IgD-negative memory B cell (primary cell): ENCODE measurements at regions not wholly inside any gene's neighbourhood (a gene's known extent, or its start where the extent isn't known, plus 50 kb on each side); places are given as distances from the start of the nearest gene placed in this dataset.
A peak's percentile ranks its signal among the peaks of the same experiment; 100 is the strongest.
"Not testable (repeated sequence)": the region's sequence is repeated elsewhere in the genome, so short reads cannot be mapped to it uniquely, and the experiment has no call there.

Experiments used
- H3K27ac Mint-ChIP-seq, 3 donors: one replicate each; pipeline ENCODE4 v1.8.0; 2020 to 2022; ENCODE audit warnings: mild to moderate bottlenecking in 3 of 3, mixed read lengths in 3 of 3, moderate library complexity in 1 of 3
- H3K27me3 Mint-ChIP-seq: one replicate; pipeline ENCODE4 v1.8.0; 2021; ENCODE audit warnings: mixed read lengths
- H3K36me3 Mint-ChIP-seq: one replicate; pipeline ENCODE4 v1.8.0; 2020; ENCODE audit warnings: mild to moderate bottlenecking, mixed read lengths
- H3K4me1 Mint-ChIP-seq, 3 donors: one replicate each; pipeline ENCODE4 v1.8.0; 2020 to 2022; ENCODE audit warnings: mixed read lengths in 3 of 3, mild to moderate bottlenecking in 1 of 3
- H3K4me3 Mint-ChIP-seq, 4 donors: one replicate each; pipeline ENCODE4 v1.8.0; 2020 to 2022; ENCODE audit warnings: mild to moderate bottlenecking in 4 of 4, mixed read lengths in 4 of 4, moderate library complexity in 3 of 4
- H3K9me3 Mint-ChIP-seq, 3 donors: one replicate each; pipeline ENCODE4 v1.8.0; 2020 to 2021; ENCODE audit warnings: mixed read lengths in 3 of 3, mild to moderate bottlenecking in 1 of 3

DNA sequence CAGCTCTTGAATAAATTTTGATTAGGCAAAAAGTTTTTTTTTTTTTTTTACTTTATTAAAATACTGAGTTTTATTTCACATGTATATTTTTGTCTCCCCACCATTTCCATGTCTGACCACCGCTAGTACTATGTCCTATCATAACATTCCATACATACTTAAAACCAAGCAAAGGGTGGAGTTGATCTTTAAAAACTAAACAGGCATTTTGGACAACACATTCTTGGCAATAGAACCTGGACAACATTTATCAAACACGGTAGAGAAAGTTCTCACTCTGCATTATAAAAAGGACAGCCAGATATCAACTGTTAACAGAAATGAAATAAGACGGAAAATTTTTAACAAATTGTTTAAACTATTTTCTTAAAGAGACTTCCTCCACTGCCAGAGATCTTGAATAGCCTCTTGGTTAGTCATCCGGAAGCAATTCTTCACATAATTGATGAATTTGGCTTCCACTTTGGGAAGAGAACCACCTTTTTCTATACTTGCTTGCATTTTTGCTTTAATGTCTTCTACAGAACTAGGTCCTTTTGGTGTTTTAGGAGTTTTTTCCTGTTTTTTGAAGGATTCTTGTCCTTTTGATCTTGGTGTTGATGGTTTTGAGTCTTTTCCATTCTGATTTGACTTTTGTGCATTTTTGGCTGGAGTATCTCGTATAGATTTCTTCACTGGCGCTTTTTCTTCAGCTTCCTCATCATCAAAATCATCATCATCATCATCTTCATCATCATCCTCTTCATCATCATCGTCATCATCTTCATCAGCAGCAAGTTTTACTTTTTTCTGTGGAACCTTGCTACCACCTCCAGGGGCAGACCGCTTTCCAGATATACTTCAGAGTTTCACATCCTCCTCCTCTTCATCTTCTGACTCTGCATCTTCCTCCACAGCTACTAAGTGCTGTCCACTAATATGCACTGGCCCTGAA, 58.7 kb downstream of the POU5F2 start:
- H3K27ac Mint-ChIP-seq: not testable (repeated sequence)

DNA sequence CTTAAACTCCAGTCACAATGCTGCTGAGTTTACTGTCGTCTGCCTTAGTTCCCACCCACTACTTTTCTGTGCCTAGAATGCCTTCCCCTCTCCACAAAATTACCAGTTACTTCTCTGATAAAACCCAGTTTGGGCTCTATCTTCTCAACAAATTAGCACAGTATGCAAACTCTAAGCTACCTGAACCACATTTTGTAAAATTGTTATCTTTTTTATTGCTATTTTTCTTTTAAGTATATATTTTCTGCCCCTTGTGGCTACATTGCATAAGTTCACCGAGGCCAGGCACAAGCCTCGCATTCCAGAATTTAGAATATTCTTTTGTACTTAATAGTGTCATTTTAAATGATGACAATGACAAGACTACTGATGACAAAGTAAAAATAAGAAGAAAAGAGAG, 60.0 kb downstream of the POU5F2 start:
- peaks cover 8% of the 10 kb centered on the region for H3K36me3 Mint-ChIP-seq
- H3K27ac Mint-ChIP-seq: no peak overlapping the region
- H3K4me1 Mint-ChIP-seq: peaks cover 0 to 3% (median 2%) of the 10 kb centered on the region in 3 donors
- no peak overlapping the region for H3K4me3 Mint-ChIP-seq
- H3K9me3 Mint-ChIP-seq: peaks cover 0 to 2% (median 0%) of the 10 kb centered on the region in 3 donors
- H3K27me3 Mint-ChIP-seq: no peaks in the 10 kb centered on the region

More for the DNA sequence above, 58.7 kb downstream of the POU5F2 start:
- H3K36me3 Mint-ChIP-seq: peaks cover 12% of the 10 kb centered on the region
- not testable (repeated sequence) for H3K4me3 Mint-ChIP-seq, H3K9me3 Mint-ChIP-seq, H3K4me1 Mint-ChIP-seq, H3K27me3 Mint-ChIP-seq

DNA sequence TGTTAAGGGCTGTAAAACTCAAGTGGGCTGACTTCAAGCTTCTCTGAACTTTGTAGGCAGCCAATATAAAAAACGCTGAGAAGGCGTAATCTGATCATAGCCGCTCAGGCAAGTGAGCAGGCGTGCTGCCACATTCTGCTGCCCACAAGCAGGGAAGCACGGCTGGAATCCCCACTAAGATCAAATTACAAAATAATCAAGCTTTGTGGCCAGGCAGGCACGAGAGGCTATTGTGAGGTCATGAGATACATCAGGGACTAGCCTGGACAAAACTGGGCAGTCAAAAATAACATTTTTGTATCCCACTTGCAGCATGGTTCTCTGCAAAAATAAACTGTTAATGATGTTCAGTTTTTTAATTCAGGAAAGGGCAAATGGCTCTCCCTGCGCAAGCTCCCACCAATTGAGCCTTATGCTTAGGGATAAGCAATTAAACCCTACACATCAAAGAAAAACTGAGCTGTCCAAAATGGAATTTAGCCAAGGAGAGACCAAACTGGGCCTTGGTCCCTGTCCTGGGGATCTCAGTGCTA, 64.0 kb downstream of the POU5F2 start:
- Mint-ChIP-seq H3K4me3 (no peak overlapping the region), H3K36me3 (peaks cover 4% of the 10 kb centered on the region), H3K27ac (no peak overlapping the region), H3K9me3 (no peaks in the 10 kb centered on the region), H3K27me3 (no peaks in the 10 kb centered on the region), H3K4me1 (peaks cover 9 to 11% (median 10%) of the 10 kb centered on the region in 3 donors)

DNA sequence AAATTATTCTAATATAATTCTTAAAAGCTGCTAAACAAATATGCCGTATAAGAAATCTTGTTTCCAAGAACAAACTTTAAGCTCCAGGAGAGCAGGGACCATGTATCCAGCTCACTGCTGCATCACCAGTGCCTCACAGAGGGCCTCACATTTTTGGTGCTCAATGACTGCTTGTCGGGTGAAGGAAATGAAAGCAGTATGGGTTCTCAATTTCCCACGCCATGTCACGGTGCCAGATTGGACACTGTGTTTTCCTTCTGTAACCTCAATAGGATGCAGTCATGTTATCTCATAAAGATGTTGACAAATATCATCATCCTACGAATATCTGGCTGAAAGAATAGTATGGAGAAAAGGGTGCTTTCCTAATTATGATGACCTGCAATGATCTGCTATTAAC, 64.7 kb downstream of the POU5F2 start:
- Mint-ChIP-seq H3K36me3 (peaks cover 4% of the 10 kb centered on the region), H3K9me3 (no peaks in the 10 kb centered on the region), H3K4me3 (peak overlapping the region in 1 of 4 donors; percentile 18), H3K27ac (no peak overlapping the region), H3K4me1 (peaks cover 9 to 11% (median 10%) of the 10 kb centered on the region in 3 donors), H3K27me3 (no peaks in the 10 kb centered on the region)

DNA sequence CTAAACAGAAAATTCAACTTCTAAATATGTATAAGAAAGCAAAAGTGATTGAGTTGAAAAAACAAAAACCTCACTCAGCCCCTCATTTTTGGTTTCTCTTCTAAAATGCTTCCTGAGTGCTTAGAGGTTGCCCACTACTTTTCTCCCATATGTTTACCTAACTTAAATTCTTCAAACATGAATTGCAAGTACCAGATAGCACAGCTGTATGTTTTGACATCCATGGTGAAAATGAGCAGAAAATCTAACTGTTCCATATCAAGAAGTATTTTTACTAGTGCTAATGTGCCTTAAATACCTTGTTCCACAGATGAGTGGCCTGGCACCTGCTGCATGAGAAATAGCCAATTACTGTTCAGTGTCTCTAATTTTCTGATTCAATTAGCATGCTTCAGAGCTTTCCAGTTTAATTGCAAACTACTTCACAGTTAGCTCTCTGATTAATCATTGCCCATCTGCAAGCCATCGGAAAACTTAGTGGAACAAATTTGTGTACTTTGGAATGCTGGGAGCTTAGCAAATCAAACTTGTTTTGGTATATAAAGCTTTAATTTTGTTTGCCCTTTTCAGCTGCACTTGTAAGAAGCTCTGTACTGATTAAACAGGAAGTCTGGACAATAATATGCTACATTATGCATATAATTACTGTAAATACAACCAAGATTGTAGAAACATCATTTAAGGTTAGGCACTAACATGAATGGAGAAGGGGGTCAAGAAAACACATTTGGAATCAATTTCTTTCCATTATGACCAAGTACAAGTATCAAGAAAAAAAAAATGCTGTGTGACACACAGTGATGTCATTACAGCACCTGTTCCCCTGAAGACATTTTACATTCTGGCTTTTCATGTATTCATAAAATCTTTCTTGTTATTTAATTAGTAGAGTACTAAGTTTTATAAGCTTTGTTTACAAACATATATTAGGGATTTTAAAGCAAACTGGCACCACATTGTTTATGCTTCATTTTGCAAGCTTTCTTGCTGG, 65.6 kb downstream of the POU5F2 start:
- Mint-ChIP-seq H3K4me3 (no peak overlapping the region), H3K27ac (no peak overlapping the region), H3K4me1 (peaks cover 6 to 11% (median 10%) of the 10 kb centered on the region in 3 donors), H3K9me3 (no peaks in the 10 kb centered on the region), H3K36me3 (peaks cover 4% of the 10 kb centered on the region), H3K27me3 (no peaks in the 10 kb centered on the region)

DNA sequence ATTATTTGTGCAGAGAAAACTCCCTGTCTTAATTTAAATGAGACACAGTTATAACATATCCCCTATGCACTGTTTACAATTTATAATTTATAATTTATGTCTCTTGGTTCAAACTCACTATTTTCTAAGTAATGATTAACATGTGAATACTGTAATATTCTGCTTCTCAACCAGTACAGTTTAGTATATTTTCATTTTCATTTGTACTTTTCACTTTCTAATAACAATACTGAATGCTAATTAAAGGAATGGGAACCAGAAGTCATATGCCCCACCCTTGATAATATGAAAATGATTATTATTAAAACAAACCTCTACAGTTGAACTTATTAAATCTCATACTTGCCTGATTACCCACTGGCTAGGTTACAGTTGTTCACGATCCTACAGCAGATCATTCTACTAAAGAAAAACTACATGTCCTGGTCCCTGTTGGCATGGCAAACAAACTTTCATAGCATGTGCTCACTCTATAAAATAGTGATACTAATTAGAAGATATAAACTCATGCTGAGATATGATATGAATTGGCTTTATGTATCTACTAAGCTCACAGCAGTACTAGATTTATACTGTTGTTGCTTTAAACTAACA, 66.4 kb downstream of the POU5F2 start:
- no peak overlapping the region for H3K27ac Mint-ChIP-seq
- H3K9me3 Mint-ChIP-seq: no peaks in the 10 kb centered on the region
- peaks cover 4% of the 10 kb centered on the region for H3K36me3 Mint-ChIP-seq
- H3K4me3 Mint-ChIP-seq: no peak overlapping the region
- peaks cover 6 to 11% (median 8%) of the 10 kb centered on the region in 3 donors for H3K4me1 Mint-ChIP-seq
- no peaks in the 10 kb centered on the region for H3K27me3 Mint-ChIP-seq

DNA sequence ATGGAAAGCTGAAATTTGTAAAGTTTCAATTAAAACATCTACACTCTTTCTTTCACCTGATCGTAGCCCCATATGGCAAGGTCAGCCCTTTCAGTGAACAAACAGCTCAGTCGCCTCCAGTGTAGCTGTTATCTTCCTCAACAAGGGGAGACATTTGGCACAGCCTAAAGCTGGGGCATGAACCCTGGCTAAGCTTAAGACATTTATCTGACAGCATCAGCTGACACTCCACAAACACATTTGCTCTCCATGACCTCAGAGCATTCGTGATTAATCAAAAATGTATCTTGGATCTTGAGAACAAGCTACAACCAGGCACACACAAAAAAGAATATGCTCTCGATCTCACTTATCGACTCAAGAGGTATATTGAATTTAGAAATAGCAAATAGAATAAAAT, 67.3 kb downstream of the POU5F2 start:
- Mint-ChIP-seq H3K27ac (no peak overlapping the region), H3K4me3 (no peak overlapping the region), H3K36me3 (peaks cover 7% of the 10 kb centered on the region), H3K27me3 (no peaks in the 10 kb centered on the region), H3K4me1 (peaks cover 6 to 11% (median 8%) of the 10 kb centered on the region in 3 donors), H3K9me3 (no peaks in the 10 kb centered on the region)

DNA sequence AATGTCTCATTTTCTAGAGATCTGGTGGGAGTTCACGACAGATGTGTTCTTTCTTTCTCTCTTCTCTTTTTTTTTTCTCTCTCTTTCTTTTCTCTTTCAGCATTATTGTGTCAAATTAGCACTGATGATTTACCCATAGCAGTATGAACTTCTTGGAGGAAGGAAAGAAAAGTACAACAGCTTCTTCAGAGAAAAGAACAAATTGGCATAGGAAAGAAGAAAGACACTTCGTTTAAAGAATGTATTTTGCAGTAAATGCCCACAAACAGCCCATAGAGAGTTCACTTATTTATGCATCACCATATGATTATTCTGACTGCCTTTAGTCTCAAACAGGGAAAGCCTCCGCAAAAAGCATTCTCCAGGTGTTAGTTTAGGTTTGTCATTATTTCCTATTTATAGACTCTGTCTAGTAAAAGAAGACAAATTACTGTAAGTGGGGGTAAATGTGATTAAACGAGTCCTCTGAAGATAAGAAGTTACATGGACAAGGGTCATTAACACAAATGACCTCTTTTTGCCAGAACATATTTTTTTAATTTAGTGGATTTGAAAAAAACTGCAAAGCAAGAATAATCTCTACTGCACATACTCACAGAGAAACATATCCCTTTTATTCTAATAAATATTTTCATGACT, 68.0 kb downstream of the POU5F2 start:
- Mint-ChIP-seq H3K9me3 (no peaks in the 10 kb centered on the region), H3K27ac (no peak overlapping the region), H3K27me3 (no peaks in the 10 kb centered on the region), H3K4me1 (peaks cover 6 to 11% (median 8%) of the 10 kb centered on the region in 3 donors), H3K36me3 (peaks cover 7% of the 10 kb centered on the region), H3K4me3 (no peak overlapping the region)

DNA sequence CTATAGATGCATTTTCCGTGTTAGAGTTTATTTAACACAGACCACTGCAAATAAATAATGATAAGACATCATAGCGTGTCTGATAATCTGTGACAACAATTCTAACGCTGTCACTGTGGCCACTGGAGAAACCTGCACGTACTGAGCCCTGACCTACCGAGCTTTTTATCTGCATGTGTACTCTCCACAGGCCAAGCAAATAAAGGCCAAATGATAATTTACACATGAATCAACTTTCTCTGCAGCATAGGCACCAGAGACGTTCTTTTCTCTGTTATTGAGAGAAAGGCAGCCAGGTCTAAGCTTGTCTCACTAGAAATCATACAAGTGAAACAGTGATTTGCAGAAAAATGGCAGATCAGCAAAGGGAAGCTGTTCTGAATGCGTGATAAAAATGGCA, 75.8 kb downstream of the POU5F2 start:
- Mint-ChIP-seq H3K27me3 (no peaks in the 10 kb centered on the region), H3K36me3 (peaks cover 16% of the 10 kb centered on the region), H3K27ac (no peak overlapping the region), H3K4me1 (no peaks in the 10 kb centered on the region), H3K9me3 (no peaks in the 10 kb centered on the region), H3K4me3 (no peak overlapping the region)

DNA sequence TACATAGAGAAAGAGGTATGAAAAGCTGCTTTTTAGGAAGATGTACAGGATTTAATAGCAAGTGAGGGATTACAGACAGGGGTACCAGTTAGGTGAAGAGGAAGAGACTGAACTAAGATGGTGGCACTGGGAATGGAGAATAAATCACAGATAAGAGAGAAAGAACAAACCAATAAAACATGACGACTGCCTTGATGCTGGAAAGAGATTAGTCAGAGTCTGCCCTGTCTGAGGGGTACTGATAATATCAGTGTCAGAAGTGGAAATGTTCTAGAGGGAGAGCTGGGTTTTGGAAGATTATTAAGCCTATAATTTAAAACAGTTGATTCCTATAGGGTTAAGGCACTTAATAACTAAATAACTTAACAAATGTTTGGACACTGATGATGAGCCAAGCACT, 77.7 kb downstream of the NR2F1 start:
- Mint-ChIP-seq H3K36me3 (peaks cover 11% of the 10 kb centered on the region), H3K9me3 (no peaks in the 10 kb centered on the region), H3K4me3 (no peak overlapping the region), H3K27ac (no peak overlapping the region), H3K27me3 (no peaks in the 10 kb centered on the region), H3K4me1 (peaks cover 0 to 3% (median 1%) of the 10 kb centered on the region in 3 donors)

DNA sequence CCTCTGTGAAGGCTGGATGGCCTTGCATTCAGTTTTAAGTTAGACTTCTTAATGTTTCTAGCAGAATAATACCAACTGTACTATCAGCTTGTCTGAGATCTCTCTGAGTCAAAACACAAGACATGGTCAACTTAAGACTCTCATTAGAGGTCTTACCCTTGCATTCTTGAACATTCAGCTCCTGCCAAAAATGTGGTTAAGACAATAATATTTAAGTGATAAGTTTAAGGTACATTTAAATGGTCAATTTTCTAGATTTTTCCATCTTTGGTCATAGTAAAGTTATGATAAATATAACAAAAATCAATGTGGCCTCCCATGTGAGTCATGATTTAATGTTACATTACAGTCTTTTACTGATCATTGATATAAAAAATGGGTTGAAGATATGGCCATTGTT, 75.0 kb downstream of the NR2F1 start:
- no peaks in the 10 kb centered on the region for H3K27me3 Mint-ChIP-seq
- no peaks in the 10 kb centered on the region for H3K9me3 Mint-ChIP-seq
- H3K4me1 Mint-ChIP-seq: peaks cover 0 to 3% (median 1%) of the 10 kb centered on the region in 3 donors
- no peak overlapping the region for H3K4me3 Mint-ChIP-seq
- peaks cover 7% of the 10 kb centered on the region for H3K36me3 Mint-ChIP-seq
- no peak overlapping the region for H3K27ac Mint-ChIP-seq

DNA sequence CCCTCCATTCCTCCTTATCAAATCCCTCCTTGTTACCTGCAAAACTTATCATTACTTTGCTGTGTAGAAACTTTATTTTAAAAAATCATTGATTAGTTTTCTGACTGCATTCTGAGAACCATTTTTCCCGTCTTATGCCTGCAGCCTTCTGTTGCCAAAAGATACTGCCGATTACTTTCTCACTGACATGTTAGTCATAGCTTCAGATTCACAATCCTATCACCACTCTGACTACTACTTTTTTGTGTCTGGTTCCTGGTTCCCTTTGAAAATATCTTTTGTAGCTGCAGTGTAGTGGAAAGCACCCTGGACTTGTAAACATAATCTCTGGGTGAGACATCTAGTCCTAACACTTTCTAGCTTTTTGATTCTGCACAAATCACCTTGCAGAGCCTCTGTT, 71.7 kb downstream of the NR2F1 start:
- H3K27me3 Mint-ChIP-seq: peaks cover 3% of the 10 kb centered on the region
- peaks cover 0 to 3% (median 0%) of the 10 kb centered on the region in 3 donors for H3K9me3 Mint-ChIP-seq
- peaks cover 9 to 10% (median 10%) of the 10 kb centered on the region in 3 donors for H3K4me1 Mint-ChIP-seq
- no peak overlapping the region for H3K27ac Mint-ChIP-seq
- H3K4me3 Mint-ChIP-seq: no peak overlapping the region
- peaks cover 9% of the 10 kb centered on the region for H3K36me3 Mint-ChIP-seq

DNA sequence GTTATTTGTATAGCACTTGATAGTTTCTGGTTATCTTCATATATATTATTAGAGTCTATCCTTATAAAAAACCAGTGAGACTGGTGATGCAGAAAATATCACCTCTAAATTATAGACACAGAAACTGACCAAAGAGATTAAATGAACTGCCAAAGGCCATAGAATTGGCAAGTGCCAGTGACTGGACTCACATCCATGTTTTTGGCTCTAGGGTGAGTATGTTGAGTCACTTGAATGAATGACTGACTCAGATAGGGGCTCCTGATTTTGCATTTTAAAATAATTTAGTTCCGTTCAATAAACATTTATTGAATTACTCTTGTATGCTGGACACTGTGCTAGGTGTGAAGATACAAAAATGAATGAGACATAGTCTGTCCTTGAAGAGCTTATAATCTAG, 70.7 kb downstream of the NR2F1 start:
- Mint-ChIP-seq H3K27ac (no peak overlapping the region), H3K27me3 (peaks cover 3% of the 10 kb centered on the region), H3K36me3 (peaks cover 9% of the 10 kb centered on the region), H3K4me1 (peaks cover 10% of the 10 kb centered on the region in 3 donors), H3K4me3 (no peak overlapping the region), H3K9me3 (peaks cover 0 to 3% (median 0%) of the 10 kb centered on the region in 3 donors)

DNA sequence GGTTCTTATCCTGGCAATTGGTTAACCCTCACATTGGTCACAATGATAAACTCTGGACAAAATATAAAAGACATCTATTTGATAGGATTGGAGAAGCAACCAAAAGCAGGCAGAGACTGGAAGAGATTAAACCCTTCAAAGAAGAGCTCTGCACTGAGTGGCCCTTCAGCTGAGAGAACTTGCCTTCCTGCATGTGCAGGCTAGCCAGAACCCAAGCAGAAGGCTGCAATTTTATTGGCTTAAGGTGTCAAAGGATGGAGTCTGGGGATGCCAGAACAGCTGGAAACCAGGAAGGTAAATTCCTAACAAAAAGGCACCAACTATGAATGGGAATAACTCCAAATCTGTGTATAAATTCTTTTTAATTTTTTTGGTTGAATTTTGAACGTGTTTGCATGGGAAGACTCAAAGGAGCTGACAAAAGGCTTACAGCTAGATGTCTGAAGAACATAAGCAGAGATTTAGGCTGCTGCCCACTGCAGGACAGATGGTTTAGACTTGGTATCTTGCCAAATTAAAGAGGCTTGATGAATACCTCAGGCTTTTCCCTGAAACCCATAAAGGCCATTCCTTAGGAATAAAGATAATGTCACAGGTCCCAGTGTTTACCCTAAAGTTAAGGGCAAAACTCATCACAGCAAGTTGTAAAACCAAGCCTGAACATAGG, 66.3 kb downstream of the NR2F1 start:
- Mint-ChIP-seq H3K27ac (no peak overlapping the region), H3K9me3 (peaks cover 0 to 3% (median 0%) of the 10 kb centered on the region in 3 donors), H3K36me3 (peaks cover 16% of the 10 kb centered on the region), H3K4me1 (peaks cover 7 to 10% (median 10%) of the 10 kb centered on the region in 3 donors), H3K4me3 (peak overlapping the region in 1 of 4 donors; percentile 49), H3K27me3 (peaks cover 3% of the 10 kb centered on the region)
